Cardiac fibroblast (primary cell): ENCODE measurements at regions not wholly inside any gene's neighbourhood (a gene's known extent, or its start where the extent isn't known, plus 50 kb on each side); places are given as distances from the start of the nearest gene placed in this dataset.

Experiments
- DNase-seq, 2 donors: peaks; one replicate each; pipeline versions ENCODE4 v3.0.0 to v3.0.0-alpha.2; 2010; ENCODE audit warnings: low read depth in 2 of 2
- H3K4me3 ChIP-seq, 2 donors: replicated peaks in 1 of 2; 1 replicate in 1 of 2; 2 replicates in 1 of 2; pipeline ENCODE4 v1.5.1; 2011; ENCODE audit warnings: low read depth in 2 of 2, low read length in 2 of 2, mild to moderate bottlenecking in 2 of 2, moderate library complexity in 1 of 2
- CTCF ChIP-seq: IDR thresholded peaks from one replicate; pipeline ENCODE4 v1.5.1; 2011; ENCODE audit warnings: low read depth, mild to moderate bottlenecking, low read length, inconsistent platforms

- H3K4me3 ChIP-seq = no peak overlapping the region
- TF ChIP-seq CTCF = no peak
- DNase-seq = no peak
Measured at GRCh38 chr3:127489357-127489756, 101.2 kb downstream of the TPRA1 start.

- TF ChIP-seq CTCF = no peak
- no peak overlapping the region for H3K4me3 ChIP-seq
- no peak for DNase-seq
Measured at GRCh38 chr3:127488740-127489139, 101.8 kb downstream of the TPRA1 start.

GRCh38 chr3:127488141-127488672, 102.3 kb downstream of the TPRA1 start:
- DNase-seq = no peak
- no peak overlapping the region for H3K4me3 ChIP-seq
- no peak for TF ChIP-seq CTCF

GRCh38 chr3:127487196-127487595, 103.3 kb downstream of the TPRA1 start:
- TF ChIP-seq CTCF = no peak
- no peak overlapping the region for H3K4me3 ChIP-seq
- no peak for DNase-seq

GRCh38 chr3:127486321-127486944, 104.1 kb downstream of the TPRA1 start:
- TF ChIP-seq CTCF = no peak

GRCh38 chr3:127485396-127486170, 105.0 kb downstream of the TPRA1 start:
- H3K4me3 ChIP-seq = no peak overlapping the region
- no peak for DNase-seq
- TF ChIP-seq CTCF = no peak

More at GRCh38 chr3:127486321-127486944, 104.1 kb downstream of the TPRA1 start:
- no peak for DNase-seq
- no peak overlapping the region for H3K4me3 ChIP-seq
